ENCODE measurements at regions not wholly inside any gene's neighbourhood (a gene's known extent, or its start where the extent isn't known, plus 50 kb on each side); places are given as distances from the start of the nearest gene placed in this dataset.
"Not testable (repeated sequence)": the region's sequence is repeated elsewhere in the genome, so short reads cannot be mapped to it uniquely, and the experiment has no call there.

DNA sequence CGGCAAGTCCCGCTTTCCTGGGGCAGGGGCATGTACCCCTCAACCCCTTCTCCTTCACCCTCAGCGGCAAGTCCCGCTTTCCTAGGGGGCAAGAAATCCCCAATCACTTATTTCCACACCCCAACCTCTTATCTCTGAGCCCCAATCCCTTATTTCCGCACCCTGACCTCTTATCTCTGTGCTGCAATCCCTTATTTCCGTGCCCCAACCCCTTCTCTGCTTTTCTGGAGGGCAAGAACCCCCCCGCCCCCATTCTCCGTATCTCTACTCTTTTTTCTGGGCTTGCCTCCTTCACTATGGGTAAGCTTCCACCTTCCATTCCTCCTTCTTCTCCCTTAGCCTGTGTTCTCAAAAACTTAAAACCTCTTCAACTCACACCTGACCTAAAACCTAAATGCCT is 156.9 kb upstream of the CNOT2 start:
- H3K4me1 Mint-ChIP-seq; H3K27ac Mint-ChIP-seq; H3K4me3 Mint-ChIP-seq; DNase-seq; H3K36me3 Mint-ChIP-seq (ENCODE audit: low read depth); H3K27me3 Mint-ChIP-seq; H3K9me3 Mint-ChIP-seq; ATAC-seq: not testable (repeated sequence)

DNA sequence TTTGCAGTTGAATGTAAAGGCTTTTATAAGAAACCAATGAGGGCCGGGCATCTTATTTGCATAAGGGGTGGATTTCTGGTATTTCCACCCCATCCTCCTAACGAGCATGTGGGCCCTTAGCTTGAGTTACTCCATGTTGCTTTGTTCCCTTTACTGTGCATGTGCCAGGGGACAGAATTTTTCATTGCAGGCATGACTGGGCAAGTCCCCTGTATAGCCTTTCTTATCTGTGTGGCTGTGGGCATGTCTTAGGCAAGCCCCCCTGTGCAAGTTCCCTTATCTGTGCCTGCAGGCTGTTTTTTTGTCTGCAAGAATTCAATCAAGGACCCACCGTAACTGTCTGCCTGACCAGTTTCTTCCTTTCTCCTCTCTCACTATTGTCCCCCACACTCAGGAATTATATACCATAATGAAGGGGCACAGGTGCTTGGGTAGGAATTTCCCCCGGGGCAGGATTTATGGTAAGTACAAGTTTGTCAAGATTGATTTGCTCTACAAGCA is 152.2 kb upstream of the CNOT2 start:
- no peak for DNase-seq
- Mint-ChIP-seq H3K4me1 (no peaks in the 10 kb centered on the region), H3K36me3 (ENCODE audit: low read depth) (no peaks in the 10 kb centered on the region), H3K27ac (no peak overlapping the region), H3K9me3 (no peaks in the 10 kb centered on the region), H3K27me3 (no peaks in the 10 kb centered on the region), H3K4me3 (no peak overlapping the region)
- no peak for ATAC-seq

DNA sequence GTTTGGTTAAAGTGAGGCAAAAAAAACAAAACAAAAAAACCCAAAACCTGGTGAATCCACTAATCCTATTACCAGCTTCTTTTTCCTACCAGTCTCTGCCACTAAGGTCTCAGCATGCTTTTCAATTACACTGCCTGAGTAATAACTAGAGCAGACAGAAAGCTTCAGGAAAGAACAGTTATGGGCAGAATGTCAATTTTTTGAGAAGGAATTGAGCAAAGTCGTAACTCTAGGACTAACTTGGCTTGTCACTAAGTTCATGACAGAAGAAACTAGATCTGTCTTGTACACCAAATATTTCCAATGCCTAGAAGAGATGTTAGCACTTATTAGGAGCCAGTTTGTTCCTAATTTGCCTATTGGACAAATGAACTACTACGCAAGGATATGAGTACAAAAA is 148.8 kb upstream of the CNOT2 start:
- H3K36me3 Mint-ChIP-seq (ENCODE audit: low read depth): no peaks in the 10 kb centered on the region
- no peak overlapping the region for H3K27ac Mint-ChIP-seq
- no peak for DNase-seq
- ATAC-seq: no peak
- no peaks in the 10 kb centered on the region for H3K4me1 Mint-ChIP-seq
- H3K4me3 Mint-ChIP-seq: no peak overlapping the region
- no peaks in the 10 kb centered on the region for H3K9me3 Mint-ChIP-seq
- H3K27me3 Mint-ChIP-seq: no peaks in the 10 kb centered on the region

DNA sequence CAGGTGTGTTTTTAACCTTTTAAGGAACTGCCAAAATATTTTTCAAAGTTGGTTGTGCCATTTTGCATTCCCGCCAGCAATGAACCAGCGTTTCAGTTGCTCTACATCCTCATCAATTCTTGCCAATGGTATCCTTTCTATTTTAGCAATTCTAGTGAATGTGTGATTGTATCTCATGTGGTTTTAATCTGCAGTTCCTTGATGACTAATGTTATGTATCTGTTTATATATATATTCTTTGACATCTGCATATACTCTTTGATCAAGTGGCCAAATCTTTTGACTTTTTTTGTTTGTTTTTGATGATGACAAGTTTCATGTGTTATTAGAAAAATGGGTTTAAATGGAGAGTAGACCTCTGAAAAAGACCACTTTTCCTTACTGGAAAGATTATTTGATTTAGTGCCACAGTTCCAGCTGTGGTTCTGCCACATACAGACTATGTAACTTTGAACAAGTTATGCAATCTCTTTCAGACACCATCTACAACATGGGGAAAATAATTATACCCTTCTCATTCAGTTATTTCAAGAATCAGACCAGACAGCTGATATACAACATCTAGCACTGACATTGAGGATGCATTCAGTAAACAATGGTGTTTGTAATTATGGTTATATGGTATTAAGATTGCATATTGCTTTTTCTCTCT is 146.3 kb upstream of the CNOT2 start:
- H3K27me3 Mint-ChIP-seq: peaks cover 3% of the 10 kb centered on the region
- ATAC-seq (no peak), DNase-seq (no peak)
- H3K27ac Mint-ChIP-seq: no peak overlapping the region
- no peak overlapping the region for H3K4me3 Mint-ChIP-seq
- H3K4me1 Mint-ChIP-seq: no peaks in the 10 kb centered on the region
- no peaks in the 10 kb centered on the region for H3K36me3 Mint-ChIP-seq (ENCODE audit: low read depth)
- no peaks in the 10 kb centered on the region for H3K9me3 Mint-ChIP-seq

DNA sequence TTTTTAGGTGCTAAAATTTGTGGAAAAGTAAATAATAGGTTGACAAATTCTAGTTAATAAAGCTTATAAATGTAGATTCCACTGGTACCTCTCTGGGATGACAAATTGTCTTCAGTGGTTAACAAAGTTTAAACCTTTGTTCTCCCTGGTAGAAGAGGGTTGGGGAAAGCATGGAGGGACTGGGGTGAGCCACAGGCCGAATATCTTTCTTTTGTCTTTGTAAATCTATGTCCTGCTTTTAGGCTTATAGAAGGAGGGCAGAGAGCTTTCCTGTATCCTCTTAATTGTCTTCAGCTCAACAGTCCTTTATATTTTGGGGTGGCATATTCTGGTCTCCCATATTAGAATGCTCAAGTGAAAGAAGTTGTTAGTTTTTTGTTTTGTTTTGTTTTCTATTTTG is 142.2 kb upstream of the CNOT2 start:
- H3K4me1 Mint-ChIP-seq: no peaks in the 10 kb centered on the region
- DNase-seq (no peak), ATAC-seq (no peak)
- no peak overlapping the region for H3K4me3 Mint-ChIP-seq
- no peak overlapping the region for H3K27ac Mint-ChIP-seq
- no peaks in the 10 kb centered on the region for H3K36me3 Mint-ChIP-seq (ENCODE audit: low read depth)
- peaks cover 3% of the 10 kb centered on the region for H3K27me3 Mint-ChIP-seq
- H3K9me3 Mint-ChIP-seq: no peaks in the 10 kb centered on the region

DNA sequence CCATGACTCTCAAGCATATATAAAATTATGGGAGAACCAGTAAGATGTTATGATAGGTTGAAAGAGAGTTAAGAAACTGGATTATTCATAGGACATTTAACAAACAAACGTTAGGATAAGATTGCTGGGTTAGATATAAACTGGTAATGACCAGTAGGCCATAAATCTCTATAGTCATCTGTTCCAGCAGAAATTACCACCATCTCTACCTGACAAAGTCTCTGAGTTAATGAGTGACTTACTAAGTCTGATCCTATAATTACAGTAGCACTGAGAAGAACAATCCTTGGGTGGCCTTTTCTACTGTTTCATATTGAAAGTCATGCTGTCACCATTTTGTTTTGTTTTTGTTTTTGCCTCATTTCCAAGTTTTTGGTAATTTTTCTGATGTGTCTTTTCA is 136.9 kb upstream of the CNOT2 start:
- Mint-ChIP-seq H3K27ac (no peak overlapping the region), H3K4me3 (no peak overlapping the region), H3K9me3 (peaks cover 21% of the 10 kb centered on the region), H3K36me3 (ENCODE audit: low read depth) (peaks cover 2% of the 10 kb centered on the region), H3K27me3 (no peaks in the 10 kb centered on the region), H3K4me1 (no peaks in the 10 kb centered on the region)
- ATAC-seq (no peak), DNase-seq (no peak)

DNA sequence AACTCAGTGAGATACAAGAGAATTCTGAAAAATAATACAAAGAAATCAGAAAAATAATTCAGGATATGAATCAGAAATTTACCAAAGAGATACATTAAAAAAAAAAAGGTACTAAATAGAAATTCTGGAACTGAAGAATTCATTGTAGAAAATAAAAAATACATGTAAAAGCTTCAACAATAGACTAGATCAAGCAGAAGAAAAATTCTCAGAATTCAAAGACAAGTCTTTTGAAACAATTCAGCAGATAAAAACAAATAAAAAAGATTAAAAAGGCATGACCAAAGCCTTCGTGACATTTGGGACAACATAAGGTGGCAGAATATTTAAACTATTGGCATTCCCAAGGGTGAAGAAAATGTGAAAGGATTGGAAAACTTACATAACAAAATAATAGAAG is 133.1 kb upstream of the CNOT2 start:
- Mint-ChIP-seq H3K27me3 (no peaks in the 10 kb centered on the region), H3K4me3 (no peak overlapping the region), H3K4me1 (no peaks in the 10 kb centered on the region), H3K36me3 (ENCODE audit: low read depth) (peaks cover 2% of the 10 kb centered on the region), H3K27ac (no peak overlapping the region), H3K9me3 (peaks cover 33% of the 10 kb centered on the region)
- ATAC-seq: no peak
- no peak for DNase-seq

DNA sequence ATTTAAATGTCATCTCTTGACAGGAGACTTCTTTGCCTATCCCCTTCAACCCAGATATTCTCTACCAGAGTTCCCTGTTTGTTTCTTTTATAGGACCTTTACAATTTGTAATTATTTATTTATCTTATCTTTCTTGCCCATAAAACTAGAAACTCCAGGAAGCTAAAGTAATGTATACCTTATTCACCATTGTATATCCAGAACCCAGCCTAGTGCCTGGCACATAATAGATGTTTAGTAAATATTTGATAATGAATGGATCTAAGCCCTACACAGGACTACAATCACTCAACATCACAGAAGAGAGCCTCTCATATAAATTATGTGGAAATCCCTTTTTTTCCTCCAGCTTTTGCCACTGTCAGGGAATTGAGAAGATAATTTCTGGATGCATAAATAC is 125.6 kb upstream of the CNOT2 start:
- H3K27ac Mint-ChIP-seq: no peak overlapping the region
- ATAC-seq: no peak
- H3K27me3 Mint-ChIP-seq: no peaks in the 10 kb centered on the region
- H3K9me3 Mint-ChIP-seq: peaks cover 4% of the 10 kb centered on the region
- H3K4me1 Mint-ChIP-seq: no peaks in the 10 kb centered on the region
- no peak overlapping the region for H3K4me3 Mint-ChIP-seq
- no peaks in the 10 kb centered on the region for H3K36me3 Mint-ChIP-seq (ENCODE audit: low read depth)
- DNase-seq: no peak

DNA sequence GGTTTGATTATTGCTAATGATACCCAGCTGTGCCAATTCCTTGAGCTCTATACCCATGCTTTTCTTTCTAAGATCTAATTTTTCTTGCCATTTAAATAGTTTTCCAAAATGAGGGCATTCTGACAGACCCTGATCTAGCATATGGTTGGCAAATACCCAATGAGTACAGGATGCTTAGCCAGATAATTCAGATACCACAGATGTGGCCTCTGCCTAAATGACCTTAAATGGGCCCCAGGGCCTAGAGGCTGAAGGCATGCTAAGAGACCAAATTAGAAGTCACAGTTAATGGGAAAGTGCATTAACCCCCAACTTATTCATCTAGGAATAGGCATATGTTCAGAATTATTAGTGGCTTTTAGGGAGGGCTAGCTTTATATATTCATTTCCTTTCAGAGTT is 122.3 kb upstream of the CNOT2 start:
- ATAC-seq (no peak), DNase-seq (no peak)
- H3K27me3 Mint-ChIP-seq: no peaks in the 10 kb centered on the region
- no peaks in the 10 kb centered on the region for H3K9me3 Mint-ChIP-seq
- no peak overlapping the region for H3K27ac Mint-ChIP-seq
- H3K4me3 Mint-ChIP-seq: no peak overlapping the region
- H3K36me3 Mint-ChIP-seq (ENCODE audit: low read depth): no peaks in the 10 kb centered on the region
- no peaks in the 10 kb centered on the region for H3K4me1 Mint-ChIP-seq

DNA sequence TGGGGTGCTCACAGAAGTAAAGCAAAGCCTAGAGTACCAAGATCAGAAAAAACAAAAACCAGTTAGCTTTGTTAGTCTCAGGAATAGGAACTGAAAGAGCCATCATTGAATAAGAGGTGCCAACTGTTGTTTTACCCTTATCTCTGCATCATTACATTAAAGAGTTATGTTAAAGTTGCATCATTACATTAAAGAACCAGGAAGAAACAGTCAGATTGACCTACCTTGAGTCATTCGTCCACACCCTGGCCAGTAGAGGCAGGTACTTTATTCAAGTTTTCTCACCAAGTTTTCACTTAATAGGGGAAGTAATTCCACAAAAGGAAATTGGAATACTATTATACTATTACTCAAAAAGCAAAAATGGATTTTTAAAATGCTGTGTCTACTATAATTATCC is 121.7 kb upstream of the CNOT2 start:
- H3K9me3 Mint-ChIP-seq: no peaks in the 10 kb centered on the region

DNA sequence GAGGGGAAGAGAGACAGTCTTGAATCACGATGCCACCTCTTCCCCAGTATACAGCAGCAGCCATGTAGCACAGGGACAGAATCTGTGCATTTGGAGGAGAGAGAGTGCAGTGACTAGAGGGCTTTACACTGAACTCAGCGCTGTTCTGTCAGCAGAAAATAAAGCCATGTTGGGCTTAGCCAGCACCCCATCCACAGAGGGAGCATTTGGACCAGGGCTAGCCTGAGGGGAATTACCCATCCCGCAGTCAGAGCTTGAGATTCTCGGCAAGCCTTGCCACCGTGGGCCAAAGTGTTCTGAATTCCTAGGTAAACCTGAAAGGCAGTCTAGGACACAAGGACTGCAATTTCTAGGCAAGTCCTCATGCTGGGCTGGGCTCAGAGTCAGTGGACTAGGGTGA is 120.4 kb upstream of the CNOT2 start:
- no peak for DNase-seq
- H3K4me3 Mint-ChIP-seq: no peak overlapping the region
- H3K27ac Mint-ChIP-seq: no peak overlapping the region
- H3K9me3 Mint-ChIP-seq: no peaks in the 10 kb centered on the region
- H3K36me3 Mint-ChIP-seq (ENCODE audit: low read depth): no peaks in the 10 kb centered on the region
- H3K27me3 Mint-ChIP-seq: no peaks in the 10 kb centered on the region
- no peak for ATAC-seq
- H3K4me1 Mint-ChIP-seq: no peaks in the 10 kb centered on the region

More for the DNA sequence above, 121.7 kb upstream of the CNOT2 start:
- no peak for DNase-seq
- Mint-ChIP-seq H3K27ac (no peak overlapping the region), H3K36me3 (ENCODE audit: low read depth) (no peaks in the 10 kb centered on the region), H3K4me1 (no peaks in the 10 kb centered on the region), H3K4me3 (no peak overlapping the region), H3K27me3 (no peaks in the 10 kb centered on the region)
- no peak for ATAC-seq

DNA sequence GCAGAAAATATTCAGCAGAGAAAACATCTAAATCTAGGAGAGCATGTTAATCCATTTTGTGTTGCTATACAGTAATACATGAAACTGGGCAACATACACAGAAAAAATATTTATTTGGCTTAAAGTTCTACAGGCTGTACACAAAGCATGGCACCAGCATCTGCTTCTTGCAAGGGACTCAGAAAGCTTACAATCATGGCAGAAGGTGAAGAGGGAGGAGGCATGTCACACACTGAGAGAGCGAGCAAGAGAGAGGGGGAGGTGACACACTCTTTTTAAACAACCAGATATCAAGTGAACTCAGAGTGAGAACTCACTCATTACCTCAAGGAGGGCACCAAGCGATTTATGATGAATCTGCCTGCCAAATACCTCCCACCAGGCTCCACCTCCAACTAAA is 94.2 kb upstream of the CNOT2 start:
- DNase-seq (no peak), ATAC-seq (no peak)
- peaks cover 7% of the 10 kb centered on the region for H3K27me3 Mint-ChIP-seq
- H3K4me1 Mint-ChIP-seq: no peaks in the 10 kb centered on the region
- H3K9me3 Mint-ChIP-seq: peaks cover 10% of the 10 kb centered on the region
- no peaks in the 10 kb centered on the region for H3K36me3 Mint-ChIP-seq (ENCODE audit: low read depth)
- H3K27ac Mint-ChIP-seq: no peak overlapping the region
- H3K4me3 Mint-ChIP-seq: no peak overlapping the region

DNA sequence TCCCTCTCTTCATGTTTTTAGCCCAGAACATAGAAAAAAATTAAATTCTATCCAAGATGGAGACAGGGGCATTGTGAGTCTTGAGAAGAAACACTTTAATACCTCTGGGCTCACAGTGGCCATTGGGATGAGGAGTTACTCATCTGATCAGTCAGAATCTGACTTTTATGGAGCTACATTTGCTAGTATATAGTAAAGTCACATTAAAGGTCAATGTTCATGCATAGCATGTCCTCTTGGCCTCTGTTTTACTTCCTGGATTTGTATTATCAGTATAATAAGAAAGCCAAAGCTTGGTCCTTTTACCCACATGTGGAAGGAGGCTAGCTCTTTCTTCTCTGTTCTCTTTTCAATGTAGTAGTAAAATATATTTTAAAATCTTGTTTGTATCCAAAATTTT is 93.6 kb upstream of the CNOT2 start:
- Mint-ChIP-seq H3K9me3 (peaks cover 14% of the 10 kb centered on the region), H3K27ac (no peak overlapping the region), H3K36me3 (ENCODE audit: low read depth) (no peaks in the 10 kb centered on the region), H3K4me3 (no peak overlapping the region), H3K27me3 (peaks cover 7% of the 10 kb centered on the region), H3K4me1 (no peaks in the 10 kb centered on the region)
- no peak for DNase-seq
- ATAC-seq: no peak

DNA sequence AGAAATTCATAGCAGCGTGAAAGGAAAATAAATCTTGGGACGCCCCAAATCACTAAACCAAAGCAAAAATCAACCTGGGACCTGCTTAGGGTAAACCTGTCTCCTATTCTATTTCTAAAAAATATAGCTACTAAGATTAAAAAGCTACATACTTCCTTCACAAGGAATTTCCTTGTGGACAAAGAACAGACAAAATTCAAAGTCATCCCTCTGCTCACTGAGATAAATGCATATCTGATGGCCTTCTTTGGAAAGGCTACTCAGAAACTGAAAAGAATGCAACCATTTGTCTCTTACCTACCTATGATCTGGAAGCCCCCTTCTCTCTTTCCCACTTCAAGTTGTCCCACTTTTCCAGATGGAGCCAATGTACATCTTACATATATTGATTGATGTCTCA is 93.0 kb upstream of the CNOT2 start:
- H3K9me3 Mint-ChIP-seq: peaks cover 15% of the 10 kb centered on the region
- no peak overlapping the region for H3K27ac Mint-ChIP-seq
- H3K36me3 Mint-ChIP-seq (ENCODE audit: low read depth): no peaks in the 10 kb centered on the region
- H3K4me1 Mint-ChIP-seq: no peaks in the 10 kb centered on the region
- no peak for DNase-seq
- peaks cover 7% of the 10 kb centered on the region for H3K27me3 Mint-ChIP-seq
- ATAC-seq: no peak
- H3K4me3 Mint-ChIP-seq: no peak overlapping the region

DNA sequence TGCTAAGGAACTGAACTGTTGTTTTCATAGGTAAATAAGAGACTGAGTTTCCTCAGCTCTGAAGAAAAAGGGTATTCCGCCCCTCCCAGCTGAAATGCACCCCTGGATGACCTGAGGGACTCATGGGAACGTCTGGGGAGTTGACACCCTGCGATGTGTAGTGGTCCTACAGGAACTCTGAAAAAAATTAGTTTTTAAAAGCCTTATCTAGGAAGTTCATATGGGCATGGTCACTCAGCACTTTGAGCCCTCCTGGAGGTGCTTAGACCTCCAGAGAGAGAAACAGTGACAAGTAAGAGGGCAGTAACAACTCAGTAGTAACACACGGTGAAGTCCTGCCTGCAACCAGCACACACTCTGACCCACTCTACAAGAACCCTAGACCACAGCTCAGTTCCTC is 91.2 kb upstream of the CNOT2 start:
- no peak overlapping the region for H3K27ac Mint-ChIP-seq
- H3K4me3 Mint-ChIP-seq: no peak overlapping the region
- ATAC-seq (no peak), DNase-seq (no peak)
- H3K36me3 Mint-ChIP-seq (ENCODE audit: low read depth): no peaks in the 10 kb centered on the region
- H3K27me3 Mint-ChIP-seq: peaks cover 7% of the 10 kb centered on the region
- H3K9me3 Mint-ChIP-seq: peaks cover 22% of the 10 kb centered on the region
- no peaks in the 10 kb centered on the region for H3K4me1 Mint-ChIP-seq

DNA sequence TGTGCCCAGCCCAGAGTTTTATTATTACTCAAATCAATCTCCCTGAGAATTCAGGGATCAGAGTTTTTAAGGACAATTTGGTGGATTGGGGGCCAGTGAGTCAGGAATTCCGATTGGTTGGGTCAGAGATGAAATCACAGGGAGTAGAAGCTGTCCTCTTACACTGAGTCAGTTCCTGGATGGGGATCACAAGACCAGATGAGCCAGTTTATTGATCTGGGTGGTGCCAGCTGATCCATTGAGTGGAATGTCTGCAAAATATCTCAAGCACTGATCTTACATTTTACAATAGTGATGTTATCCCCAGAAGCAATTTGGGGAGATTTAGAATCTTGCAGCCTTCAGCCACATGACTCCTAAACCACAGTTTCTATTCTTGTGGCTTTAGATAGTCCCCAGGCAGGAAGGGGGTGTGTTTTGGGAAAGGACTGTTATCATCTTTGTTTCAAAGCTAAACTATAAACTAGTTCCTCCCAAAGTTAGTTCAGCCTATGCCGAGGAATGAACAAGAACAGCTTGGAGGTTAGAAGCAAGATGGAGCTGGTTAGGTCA is 89.1 kb upstream of the CNOT2 start:
- Mint-ChIP-seq H3K4me1 (no peaks in the 10 kb centered on the region), H3K9me3 (peaks cover 33% of the 10 kb centered on the region), H3K36me3 (ENCODE audit: low read depth) (no peaks in the 10 kb centered on the region), H3K27ac (no peak overlapping the region), H3K27me3 (peaks cover 13% of the 10 kb centered on the region), H3K4me3 (no peak overlapping the region)
- no peak for ATAC-seq
- no peak for DNase-seq

All from activated naive CD8-positive, alpha-beta T cell treated with anti-CD3 and anti-CD28 coated beads, Interleukin-2, amount 50 U/mL, for 24 hours (primary cell).